OCI-LY7 (cell line): ENCODE measurements at regions not wholly inside any gene's neighbourhood (a gene's known extent, or its start where the extent isn't known, plus 50 kb on each side); places are given as distances from the start of the nearest gene placed in this dataset.

ENCODE experiments used
- CTCF ChIP-seq: fragments of 200-600 bp; sonication (generic); conservative IDR thresholded peaks from 2 replicates; pipeline ENCODE4 v1.5.1; 2014; ENCODE audit warnings: mild to moderate bottlenecking, antibody characterized with exemption, low read length, moderate library complexity, mixed read lengths
- EZH2phosphoT487 ChIP-seq: fragments of 200-600 bp; sonication (generic); IDR thresholded peaks from 2 replicates; pipeline ENCODE4 v1.6.1; 2018; ENCODE audit warnings: low read depth, borderline replicate concordance, mild to moderate bottlenecking, mixed run types, antibody characterized with exemption, low read length, moderate library complexity, mixed read lengths

DNA sequence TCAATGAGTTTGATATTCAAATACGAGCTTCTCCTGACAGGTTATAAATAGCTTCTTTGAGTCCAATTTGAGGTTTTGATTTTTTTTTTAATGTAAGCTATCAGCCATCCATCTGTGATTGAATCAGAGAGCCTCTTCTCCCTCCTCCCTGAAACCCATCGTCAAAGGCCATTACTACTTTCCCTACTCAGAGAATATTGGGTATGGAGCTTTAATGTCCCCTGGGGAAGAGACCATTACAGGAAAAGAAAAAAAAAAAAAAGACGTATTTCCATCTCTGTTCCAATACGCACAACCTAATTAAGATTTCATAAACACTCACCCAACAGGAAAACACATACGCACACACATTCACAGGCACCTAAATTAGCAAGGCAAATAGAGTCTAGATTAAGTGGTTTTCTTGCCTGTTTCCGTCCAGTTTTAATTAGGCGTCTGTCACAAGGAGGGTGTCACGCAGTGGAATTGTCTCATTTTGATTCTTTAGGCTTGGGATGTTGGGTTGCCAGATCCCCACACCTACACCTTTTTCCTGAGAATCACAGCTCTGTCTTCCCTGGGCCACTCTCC lies 194.3 kb upstream of the RPL38 start:
- TF ChIP-seq CTCF = no peak
- TF ChIP-seq EZH2phosphoT487 = no peak
